ENCODE measurements at regions not wholly inside any gene's neighbourhood (a gene's known extent, or its start where the extent isn't known, plus 50 kb on each side); places are given as distances from the start of the nearest gene placed in this dataset.

- DNase-seq (ENCODE audit: low spot score in 2 of 2): no peak
- Histone ChIP-seq H3K27me3 (no peaks in the 10 kb centered on the region), H3K27ac (no peak overlapping the region), H3K36me3 (no peaks in the 10 kb centered on the region), H3K4me1 (no peaks in the 10 kb centered on the region), H3K4me3 (no peak overlapping the region), H3K9me3 (no peaks in the 10 kb centered on the region)
- TF ChIP-seq POLR2A (IDR thresholded peaks at IDR 0.05) (no peak), POLR2AphosphoS5 (IDR thresholded peaks at IDR 0.05) (no peak), CTCF (IDR thresholded peaks at IDR 0.05) (no peak), EP300 (IDR thresholded peaks at IDR 0.05) (no peak)
- WGBS: 47% methylated on average over 2 of the region's 2 CpGs
Observed at GRCh38 chr4:155433636-155434360, 57.0 kb upstream of the MAP9 start.

- 32% methylated on average over 2 of the region's 2 CpGs for WGBS
Observed at GRCh38 chr4:155430895-155431795, 54.4 kb upstream of the MAP9 start.

DNA sequence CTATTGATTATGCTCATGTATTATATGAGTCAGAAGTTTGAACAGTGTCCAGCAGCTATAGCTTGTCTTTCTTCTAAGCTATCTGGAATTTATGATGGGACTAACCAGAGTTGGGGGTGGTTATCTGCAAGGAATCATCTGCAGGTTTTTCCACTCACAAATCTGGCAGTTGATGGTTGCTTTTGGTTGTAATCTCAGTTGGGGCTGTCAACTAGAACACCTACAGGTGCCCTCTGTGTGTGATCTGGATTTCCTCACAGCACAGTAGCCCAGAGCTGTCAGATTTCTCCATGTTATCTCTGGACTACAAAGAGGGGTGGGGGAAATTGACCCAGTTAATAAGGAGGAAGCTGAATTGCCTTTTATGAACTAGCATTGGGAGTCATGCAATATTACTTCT, 51.4 kb upstream of the MAP9 start:
- no peaks in the 10 kb centered on the region for H3K9me3 ChIP-seq
- H3K27me3 ChIP-seq: no peaks in the 10 kb centered on the region
- no peak overlapping the region for H3K4me3 ChIP-seq
- no peak for DNase-seq (ENCODE audit: low spot score in 2 of 2)
- TF ChIP-seq CTCF (IDR thresholded peaks at IDR 0.05) (no peak), POLR2A (IDR thresholded peaks at IDR 0.05) (no peak), EP300 (IDR thresholded peaks at IDR 0.05) (no peak), POLR2AphosphoS5 (IDR thresholded peaks at IDR 0.05) (no peak)
- no peaks in the 10 kb centered on the region for H3K36me3 ChIP-seq
- H3K4me1 ChIP-seq: no peaks in the 10 kb centered on the region
- no peak overlapping the region for H3K27ac ChIP-seq

More at GRCh38 chr4:155430895-155431795, 54.4 kb upstream of the MAP9 start:
- no peak overlapping the region for H3K4me3 ChIP-seq
- no peaks in the 10 kb centered on the region for H3K9me3 ChIP-seq
- H3K36me3 ChIP-seq: no peaks in the 10 kb centered on the region
- TF ChIP-seq EP300 (IDR thresholded peaks at IDR 0.05) (no peak), POLR2A (IDR thresholded peaks at IDR 0.05) (no peak), CTCF (IDR thresholded peaks at IDR 0.05) (no peak), POLR2AphosphoS5 (IDR thresholded peaks at IDR 0.05) (no peak)
- no peak overlapping the region for H3K27ac ChIP-seq
- H3K4me1 ChIP-seq: no peaks in the 10 kb centered on the region
- H3K27me3 ChIP-seq: no peaks in the 10 kb centered on the region
- DNase-seq (ENCODE audit: low spot score in 2 of 2): no peak

DNA sequence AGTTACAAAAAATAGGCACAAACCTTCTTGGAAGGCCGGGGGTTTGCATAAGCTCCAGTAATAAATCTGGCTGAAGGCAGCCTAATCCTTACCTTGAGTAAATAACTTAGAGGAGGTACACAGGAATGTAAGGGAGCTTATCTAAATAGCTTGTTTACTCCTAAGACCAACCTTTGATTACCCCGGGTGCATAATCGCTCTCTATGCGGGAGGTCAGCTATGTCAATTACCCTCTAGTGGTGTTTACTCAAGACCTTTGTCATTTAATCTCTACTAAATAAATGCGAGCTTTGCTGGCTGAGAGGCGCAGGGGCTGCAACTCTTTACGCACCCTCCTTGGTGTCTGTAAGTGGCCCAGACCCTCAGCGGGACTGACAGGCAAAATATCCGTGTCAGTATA, 50.2 kb upstream of the MAP9 start:
- no peak overlapping the region for H3K4me3 ChIP-seq
- no peak overlapping the region for H3K27ac ChIP-seq
- 70% methylated on average over 9 of the region's 9 CpGs for WGBS
- DNase-seq (ENCODE audit: low spot score in 2 of 2): no peak
- TF ChIP-seq POLR2A (IDR thresholded peaks at IDR 0.05): no peak
- no peak for TF ChIP-seq EP300 (IDR thresholded peaks at IDR 0.05)
- TF ChIP-seq POLR2AphosphoS5 (IDR thresholded peaks at IDR 0.05): no peak
- no peak for TF ChIP-seq CTCF (IDR thresholded peaks at IDR 0.05)
- H3K36me3 ChIP-seq: no peaks in the 10 kb centered on the region
- H3K27me3 ChIP-seq: no peaks in the 10 kb centered on the region
- no peaks in the 10 kb centered on the region for H3K9me3 ChIP-seq
- no peaks in the 10 kb centered on the region for H3K4me1 ChIP-seq
